Naive thymus-derived CD4-positive, alpha-beta T cell (primary cell): ENCODE measurements at regions not wholly inside any gene's neighbourhood (a gene's known extent, or its start where the extent isn't known, plus 50 kb on each side); places are given as distances from the start of the nearest gene placed in this dataset.

Source experiments
- ATAC-seq: fragments of 150-1000 bp; cut with Tn5 transposase; 2 replicates; pipeline ENCODE4 v1.10.0; 2021; ENCODE audit warnings: mild to moderate bottlenecking, moderate library complexity
- CTCF ChIA-PET: fragments of 350-600 bp; sonication (Branson Sonifier 250); formaldehyde crosslinking; loops from one replicate; lab custom pipeline; 2021; ENCODE audit warnings: antibody characterized with exemption; lab: Charles Lee
- POLR2A ChIA-PET: fragments of 350-600 bp; sonication (Branson Sonifier 250); formaldehyde crosslinking; loops from one replicate; lab custom pipeline; 2021; ENCODE audit warnings: antibody characterized with exemption, inconsistent platforms; lab: Charles Lee
- DNase-seq, 9 donors: peaks; one replicate each; pipeline versions ENCODE4 v3.0.0 to v3.0.0-alpha.2; 2020 to 2022; ENCODE audit warnings: mixed read lengths in 1 of 9
- H3K27ac ChIP-seq: one replicate; pipeline ENCODE4 v1.7.0; 2013; ENCODE audit warnings: mild to moderate bottlenecking, low read depth, low read length, moderate library complexity
- H3K27me3 ChIP-seq, 2 donors: one replicate each; pipeline ENCODE4 v1.7.0; 2013; ENCODE audit warnings: low read length in 2 of 2, mild to moderate bottlenecking in 2 of 2, moderate library complexity in 2 of 2; ENCODE audit not compliant: control insufficient read depth in 2 of 2, insufficient read depth in 2 of 2
- H3K36me3 ChIP-seq, 3 experiments: 1 replicate in 2 of 3; 2 replicates in 1 of 3; pipeline ENCODE4 v1.7.0; 2013; ENCODE audit warnings: low read length in 3 of 3, mild to moderate bottlenecking in 3 of 3, moderate library complexity in 1 of 3; ENCODE audit not compliant: insufficient read depth in 3 of 3, control insufficient read depth in 2 of 3
- H3K4me1 ChIP-seq, 2 donors: one replicate each; pipeline ENCODE4 v1.7.0; 2013; ENCODE audit warnings: low read length in 2 of 2, mild to moderate bottlenecking in 2 of 2, moderate library complexity in 1 of 2; ENCODE audit not compliant: control insufficient read depth in 2 of 2, insufficient read depth in 2 of 2
- H3K4me3 ChIP-seq: 2 replicates; pipeline ENCODE4 v1.7.0; 2013; ENCODE audit warnings: mild to moderate bottlenecking, low read length
- H3K9me3 ChIP-seq, 3 experiments: 1 replicate in 2 of 3; 2 replicates in 1 of 3; pipeline ENCODE4 v1.7.0; 2013; ENCODE audit warnings: low read length in 3 of 3; ENCODE audit not compliant: control insufficient read depth in 2 of 3
- H3K27ac Mint-ChIP-seq, 9 donors: one replicate each; pipeline ENCODE4 v1.8.0; 2020 to 2022; ENCODE audit warnings: mixed read lengths in 9 of 9, mild to moderate bottlenecking in 8 of 9, moderate library complexity in 5 of 9, inconsistent platforms in 2 of 9
- H3K27me3 Mint-ChIP-seq, 5 donors: one replicate each; pipeline ENCODE4 v1.8.0; 2021 to 2022; ENCODE audit warnings: mixed read lengths in 5 of 5, mild to moderate bottlenecking in 1 of 5
- H3K36me3 Mint-ChIP-seq, 5 donors: one replicate each; pipeline ENCODE4 v1.8.0; 2020 to 2022; ENCODE audit warnings: mixed read lengths in 5 of 5, mild to moderate bottlenecking in 3 of 5, inconsistent platforms in 1 of 5
- H3K4me1 Mint-ChIP-seq, 7 donors: one replicate each; pipeline ENCODE4 v1.8.0; 2020 to 2022; ENCODE audit warnings: mixed read lengths in 7 of 7, mild to moderate bottlenecking in 3 of 7, inconsistent platforms in 1 of 7
- H3K4me3 Mint-ChIP-seq, 10 donors: one replicate each; pipeline ENCODE4 v1.8.0; 2020 to 2022; ENCODE audit warnings: mild to moderate bottlenecking in 10 of 10, mixed read lengths in 10 of 10, moderate library complexity in 6 of 10, inconsistent platforms in 2 of 10
- H3K9me3 Mint-ChIP-seq, 11 donors: one replicate each; pipeline ENCODE4 v1.8.0; 2020 to 2022; ENCODE audit warnings: mixed read lengths in 11 of 11, mild to moderate bottlenecking in 4 of 11, inconsistent platforms in 1 of 11, moderate library complexity in 1 of 11
- intact Hi-C, 2 donors: fragments of 100-400 bp; cut with micrococcal nuclease; formaldehyde crosslinking; loops; one replicate each; pipeline ENCODE4 v1.15.1; 2023

- no peak overlapping the region for H3K27ac Mint-ChIP-seq
- intact Hi-C loops = no loop called here
- no peaks in the 10 kb centered on the region for H3K9me3 ChIP-seq
- peaks cover 0 to 20% (median 10%) of the 10 kb centered on the region in 5 donors for H3K27me3 Mint-ChIP-seq
- ATAC-seq (no peak), DNase-seq (no peak)
- no peaks in the 10 kb centered on the region for H3K4me1 Mint-ChIP-seq
- H3K4me3 Mint-ChIP-seq = no peak overlapping the region
- H3K27me3 ChIP-seq = no peaks in the 10 kb centered on the region
- ChIA-PET CTCF (no interaction called here), POLR2A (no interaction called here)
- no peaks in the 10 kb centered on the region for H3K4me1 ChIP-seq
- no peak overlapping the region for H3K27ac ChIP-seq
- peaks cover 0 to 10% (median 1%) of the 10 kb centered on the region in 11 donors for H3K9me3 Mint-ChIP-seq
- H3K36me3 Mint-ChIP-seq = no peaks in the 10 kb centered on the region
- no peak overlapping the region for H3K4me3 ChIP-seq
- H3K36me3 ChIP-seq = no peaks in the 10 kb centered on the region
Observed at GRCh38 chr20:56841346-56841908, 212.3 kb downstream of the TFAP2C start.

DNA sequence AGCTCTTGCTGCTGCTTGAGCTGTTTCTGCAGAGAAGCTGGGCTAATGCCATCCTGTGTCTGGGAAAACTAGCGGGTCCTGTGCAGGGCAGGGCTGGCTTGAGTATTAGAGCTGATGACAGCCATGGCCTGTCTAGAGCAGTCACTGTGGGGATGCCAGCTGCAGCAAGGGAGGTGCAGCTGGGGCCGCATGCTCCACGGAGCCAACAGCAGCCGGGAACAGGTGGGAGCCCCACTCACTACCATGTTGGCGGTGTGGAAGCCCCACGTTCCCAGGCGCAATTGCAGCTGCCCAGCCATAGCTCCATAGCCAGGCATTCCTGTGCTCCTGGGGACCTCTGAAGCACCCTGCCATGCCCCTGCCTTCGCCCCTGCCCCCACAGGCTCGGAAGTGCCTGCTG lies 212.9 kb downstream of the TFAP2C start:
- CTCF ChIA-PET = no interaction called here
- Mint-ChIP-seq H3K4me1 (no peaks in the 10 kb centered on the region), H3K9me3 (peaks cover 0 to 9% (median 0%) of the 10 kb centered on the region in 11 donors), H3K27ac (no peak overlapping the region), H3K27me3 (peaks cover 0 to 23% (median 10%) of the 10 kb centered on the region in 5 donors), H3K36me3 (no peaks in the 10 kb centered on the region), H3K4me3 (no peak overlapping the region)
- ATAC-seq (no peak), DNase-seq (no peak)
- no peaks in the 10 kb centered on the region for H3K27me3 ChIP-seq
- no peak overlapping the region for H3K27ac ChIP-seq
- no peaks in the 10 kb centered on the region for H3K4me1 ChIP-seq
- no peaks in the 10 kb centered on the region for H3K9me3 ChIP-seq
- POLR2A ChIA-PET = no interaction called here
- no peak overlapping the region for H3K4me3 ChIP-seq
- H3K36me3 ChIP-seq = no peaks in the 10 kb centered on the region
- intact Hi-C loops = no loop called here

DNA sequence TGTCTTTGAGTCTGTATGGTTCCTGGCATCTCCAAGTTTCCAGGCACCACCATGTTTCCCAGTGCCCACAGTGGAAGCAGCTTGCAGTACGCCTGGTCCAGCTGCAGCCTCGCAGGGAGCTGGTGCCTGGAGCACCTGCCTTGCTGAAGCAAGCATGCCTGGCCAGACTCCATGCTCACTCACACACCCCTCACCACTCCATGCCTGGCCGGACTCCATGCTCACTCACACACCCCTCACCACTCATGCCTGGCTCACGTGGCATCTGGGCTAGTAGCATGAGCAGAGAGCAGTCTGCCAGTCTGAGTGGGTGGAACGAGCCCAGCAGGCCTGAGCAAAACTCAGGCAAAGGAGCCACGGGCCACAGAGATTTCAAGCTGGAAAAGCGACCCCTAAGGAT lies 214.3 kb downstream of the TFAP2C start:
- H3K4me3 ChIP-seq = no peak overlapping the region
- ATAC-seq (no peak), DNase-seq (no peak)
- no peak overlapping the region for H3K4me3 Mint-ChIP-seq
- CTCF ChIA-PET = no interaction called here
- intact Hi-C loops = no loop called here
- no peaks in the 10 kb centered on the region for H3K27me3 ChIP-seq
- POLR2A ChIA-PET = no interaction called here
- H3K4me1 Mint-ChIP-seq = no peaks in the 10 kb centered on the region
- H3K36me3 ChIP-seq = no peaks in the 10 kb centered on the region
- H3K9me3 ChIP-seq = no peaks in the 10 kb centered on the region
- H3K36me3 Mint-ChIP-seq = no peaks in the 10 kb centered on the region
- peaks cover 0 to 30% (median 10%) of the 10 kb centered on the region in 5 donors for H3K27me3 Mint-ChIP-seq
- peaks cover 0 to 9% (median 0%) of the 10 kb centered on the region in 11 donors for H3K9me3 Mint-ChIP-seq
- H3K27ac Mint-ChIP-seq = no peak overlapping the region
- no peaks in the 10 kb centered on the region for H3K4me1 ChIP-seq
- H3K27ac ChIP-seq = no peak overlapping the region

GRCh38 chr20:56843817-56844216 lies 214.7 kb downstream of the TFAP2C start:
- POLR2A ChIA-PET = no interaction called here
- DNase-seq (no peak), ATAC-seq (no peak)
- Histone ChIP-seq H3K27me3 (no peaks in the 10 kb centered on the region), H3K36me3 (no peaks in the 10 kb centered on the region), H3K4me3 (no peak overlapping the region), H3K4me1 (no peaks in the 10 kb centered on the region), H3K27ac (no peak overlapping the region), H3K9me3 (no peaks in the 10 kb centered on the region)
- Mint-ChIP-seq H3K9me3 (peaks cover 0 to 9% (median 0%) of the 10 kb centered on the region in 11 donors), H3K27me3 (peaks cover 0 to 26% (median 6%) of the 10 kb centered on the region in 5 donors), H3K27ac (no peak overlapping the region), H3K4me1 (no peaks in the 10 kb centered on the region), H3K36me3 (no peaks in the 10 kb centered on the region), H3K4me3 (no peak overlapping the region)
- intact Hi-C loops = no loop called here
- CTCF ChIA-PET = interaction anchor here (0.6 kb wide), 1 partner anchor 181 kb away, joined by 4 read pairs; no protein-coding TSS in a partner anchor

GRCh38 chr20:56845546-56846086 lies 216.5 kb downstream of the TFAP2C start:
- DNase-seq = no peak
- Mint-ChIP-seq H3K27me3 (peaks cover 0 to 18% (median 6%) of the 10 kb centered on the region in 5 donors), H3K36me3 (no peaks in the 10 kb centered on the region), H3K4me1 (no peaks in the 10 kb centered on the region), H3K9me3 (peaks cover 0 to 5% (median 0%) of the 10 kb centered on the region in 11 donors), H3K4me3 (no peak overlapping the region), H3K27ac (no peak overlapping the region)
- ChIA-PET POLR2A (no interaction called here), CTCF (interaction anchor here (1.1 kb wide), 1 partner anchor 13 kb away, joined by 4 read pairs; no protein-coding TSS in a partner anchor)
- Histone ChIP-seq H3K4me1 (no peaks in the 10 kb centered on the region), H3K4me3 (no peak overlapping the region), H3K27me3 (no peaks in the 10 kb centered on the region), H3K27ac (no peak overlapping the region), H3K36me3 (no peaks in the 10 kb centered on the region), H3K9me3 (no peaks in the 10 kb centered on the region)
- intact Hi-C loops = no loop called here
- no peak for ATAC-seq

- Histone ChIP-seq H3K27ac (no peak overlapping the region), H3K36me3 (no peaks in the 10 kb centered on the region), H3K4me1 (no peaks in the 10 kb centered on the region), H3K9me3 (no peaks in the 10 kb centered on the region), H3K27me3 (no peaks in the 10 kb centered on the region), H3K4me3 (no peak overlapping the region)
- ATAC-seq (no peak), DNase-seq (no peak)
- Mint-ChIP-seq H3K4me3 (no peak overlapping the region), H3K27ac (no peak overlapping the region), H3K36me3 (no peaks in the 10 kb centered on the region), H3K27me3 (peaks cover 0 to 18% (median 6%) of the 10 kb centered on the region in 5 donors), H3K9me3 (peaks cover 0 to 4% (median 0%) of the 10 kb centered on the region in 11 donors), H3K4me1 (no peaks in the 10 kb centered on the region)
- ChIA-PET POLR2A (no interaction called here), CTCF (no interaction called here)
- intact Hi-C loops = no loop called here
Observed at GRCh38 chr20:56848561-56848960, 219.5 kb downstream of the TFAP2C start.

DNA sequence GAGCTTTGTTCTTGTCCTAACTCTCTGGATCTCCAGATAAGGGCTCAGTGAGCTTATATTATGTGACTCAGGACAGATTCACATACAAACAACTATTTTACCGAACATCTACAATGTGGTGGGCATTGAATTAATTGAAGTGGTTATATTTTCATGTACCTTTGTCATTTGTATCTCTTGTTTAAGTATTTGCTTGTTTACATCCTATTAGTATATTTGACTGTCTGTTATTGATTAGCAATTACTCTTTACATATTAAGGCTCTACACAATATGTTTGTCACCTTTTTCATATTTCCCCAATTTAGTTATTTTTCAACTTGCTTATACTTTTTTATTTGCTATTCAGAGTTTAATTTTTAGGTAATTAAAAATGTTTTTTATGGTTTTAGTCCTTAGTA lies 222.4 kb downstream of the TFAP2C start:
- H3K9me3 Mint-ChIP-seq = peaks cover 0 to 4% (median 0%) of the 10 kb centered on the region in 11 donors
- no peaks in the 10 kb centered on the region for H3K4me1 Mint-ChIP-seq
- ATAC-seq (no peak), DNase-seq (no peak)
- POLR2A ChIA-PET = no interaction called here
- Histone ChIP-seq H3K4me3 (no peak overlapping the region), H3K27me3 (no peaks in the 10 kb centered on the region), H3K4me1 (no peaks in the 10 kb centered on the region), H3K9me3 (no peaks in the 10 kb centered on the region), H3K27ac (no peak overlapping the region), H3K36me3 (no peaks in the 10 kb centered on the region)
- H3K4me3 Mint-ChIP-seq = no peak overlapping the region
- peaks cover 0 to 11% (median 6%) of the 10 kb centered on the region in 5 donors for H3K27me3 Mint-ChIP-seq
- no peak overlapping the region for H3K27ac Mint-ChIP-seq
- CTCF ChIA-PET = no interaction called here
- intact Hi-C loops = no loop called here
- no peaks in the 10 kb centered on the region for H3K36me3 Mint-ChIP-seq
